B cell (primary cell): ENCODE measurements at regions not wholly inside any gene's neighbourhood (a gene's known extent, or its start where the extent isn't known, plus 50 kb on each side); places are given as distances from the start of the nearest gene placed in this dataset.

Source experiments
- CTCF ChIP-seq: fragments of 200-600 bp; IDR thresholded peaks from one replicate; pipeline ENCODE4 v1.8.0; 2022; ENCODE audit warnings: antibody characterized with exemption, mild to moderate bottlenecking
- EZH2 ChIP-seq: IDR thresholded peaks from 2 replicates; pipeline ENCODE4 v1.6.1; 2012; ENCODE audit warnings: borderline replicate concordance, low read depth, mild to moderate bottlenecking, moderate library complexity, low read length; ENCODE audit not compliant: insufficient read depth, poor library complexity, severe bottlenecking

GRCh38 chr6:141141870-141142269, 990.9 kb upstream of the GJE1 start:
- no peak for TF ChIP-seq EZH2
- no peak for TF ChIP-seq CTCF
